HG03565 (cell line): ENCODE measurements at regions not wholly inside any gene's neighbourhood (a gene's known extent, or its start where the extent isn't known, plus 50 kb on each side); places are given as distances from the start of the nearest gene placed in this dataset.

ENCODE experiments used
- ATAC-seq: cut with Tn5 transposase; IDR thresholded peaks from one replicate; pipeline ENCODE4 v1.9.1; 2021; ENCODE audit warnings: mild to moderate bottlenecking, moderate library complexity; ENCODE audit not compliant: unreplicated experiment

- no peak for ATAC-seq
Measured at GRCh38 chr2:120807751-120808150, 72.1 kb downstream of the GLI2 start.

- ATAC-seq, result no peak
Measured at GRCh38 chr2:120809151-120809550, 73.5 kb downstream of the GLI2 start.

GRCh38 chr2:120809609-120810440 lies 74.2 kb downstream of the GLI2 start:
- ATAC-seq, result no peak

GRCh38 chr2:120810639-120811038 lies 75.0 kb downstream of the GLI2 start:
- ATAC-seq, result no peak

GRCh38 chr2:120812866-120813265 lies 77.2 kb downstream of the GLI2 start:
- ATAC-seq, result no peak

- ATAC-seq, result no peak
Measured at GRCh38 chr2:120814352-120814751, 78.7 kb downstream of the GLI2 start.

GRCh38 chr2:120815292-120815691 lies 79.6 kb downstream of the GLI2 start:
- no peak for ATAC-seq

GRCh38 chr2:120817136-120817955 lies 81.7 kb downstream of the GLI2 start:
- no peak for ATAC-seq

- ATAC-seq, result no peak
Measured at GRCh38 chr2:120817956-120818325, 82.3 kb downstream of the GLI2 start.

- ATAC-seq, result no peak
Measured at GRCh38 chr2:120818441-120818920, 82.8 kb downstream of the GLI2 start.

- no peak for ATAC-seq
Measured at GRCh38 chr2:120819720-120820210, 84.1 kb downstream of the GLI2 start.

GRCh38 chr2:120820263-120820952 lies 84.7 kb downstream of the GLI2 start:
- ATAC-seq, result no peak

GRCh38 chr2:120820953-120821279 lies 85.2 kb downstream of the GLI2 start:
- no peak for ATAC-seq

GRCh38 chr2:120821446-120822160 lies 85.9 kb downstream of the GLI2 start:
- ATAC-seq, result no peak

- ATAC-seq, result no peak
Measured at GRCh38 chr2:120822933-120823332, 87.3 kb downstream of the GLI2 start.

GRCh38 chr2:120823551-120823950 lies 87.9 kb downstream of the GLI2 start:
- no peak for ATAC-seq

- no peak for ATAC-seq
Measured at GRCh38 chr2:120824246-120824645, 88.6 kb downstream of the GLI2 start.

- no peak for ATAC-seq
Measured at GRCh38 chr2:120825370-120826259, 89.9 kb downstream of the GLI2 start.

GRCh38 chr2:120826260-120826648 lies 90.6 kb downstream of the GLI2 start:
- no peak for ATAC-seq
